ENCODE measurements at regions not wholly inside any gene's neighbourhood (a gene's known extent, or its start where the extent isn't known, plus 50 kb on each side); places are given as distances from the start of the nearest gene placed in this dataset.
"Not testable (repeated sequence)": the region's sequence is repeated elsewhere in the genome, so short reads cannot be mapped to it uniquely, and the experiment has no call there.

DNA sequence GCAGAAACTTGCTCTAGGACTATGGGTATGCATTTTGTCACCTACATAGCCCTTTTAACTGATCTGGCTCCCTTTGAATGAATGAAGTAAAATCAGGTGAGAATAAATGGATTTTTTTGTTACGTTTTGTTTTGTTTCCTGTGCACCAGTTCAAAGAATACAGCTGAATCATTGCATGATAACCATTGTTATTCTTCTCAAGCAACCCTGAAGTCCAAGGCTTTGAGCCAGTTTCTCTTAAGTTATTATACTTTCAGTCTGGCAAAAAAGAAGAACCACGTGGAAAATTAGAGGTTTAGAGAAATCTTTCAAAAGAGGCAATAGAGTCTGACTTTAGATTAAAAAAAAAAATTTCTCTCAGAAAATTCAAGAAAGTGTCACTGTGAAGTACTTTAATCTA, 398.6 kb upstream of the TECRL start:
- ChIA-PET CTCF (ENCODE audit: low intra/inter-chr PET ratio, low total read pairs) (no interaction called here), POLR2A (no interaction called here)
- TF ChIP-seq ZNF256 (CRISPR knock-in tag; conservative IDR thresholded peaks at IDR 0.05) (no peak), ZSCAN31 (CRISPR knock-in tag; IDR thresholded peaks at IDR 0.05; ENCODE audit: low read depth) (no peak), NFKB2 (CRISPR knock-in tag; IDR thresholded peaks at IDR 0.05; ENCODE audit: borderline replicate concordance) (no peak), PHB2 (IDR thresholded peaks at IDR 0.05; ENCODE audit: partially characterized antibody) (no peak)
- H2AFZ ChIP-seq (ENCODE audit: low read length), result no peak overlapping the region
- H3K4me3 ChIP-seq (replicated peaks in 1 of 3; ENCODE audit: insufficient read depth in 1 of 3, low read depth in 2 of 3, low read length in 3 of 3), result no peak overlapping the region
- no peak for FAIRE-seq
- H3K4me2 ChIP-seq (ENCODE audit: low read depth, low read length), result no peak overlapping the region
- H3K27ac ChIP-seq (ENCODE audit: extremely low read length, insufficient read depth, low read length), result no peak overlapping the region
- no peaks in the 10 kb centered on the region for H3K79me2 ChIP-seq (ENCODE audit: insufficient read depth, low read length)
- no peaks in the 10 kb centered on the region for H3K36me3 ChIP-seq (replicated peaks in 1 of 2; ENCODE audit: control insufficient read depth in 1 of 2, insufficient read depth in 2 of 2, low read length in 2 of 2)
- ATAC-seq, result no peak
- DNase-seq (ENCODE audit: low spot score), result no peak
- no peaks in the 10 kb centered on the region for H4K20me1 ChIP-seq (ENCODE audit: insufficient read depth, low read length)
- no peaks in the 10 kb centered on the region for H3K27me3 ChIP-seq (ENCODE audit: control insufficient read depth in 1 of 2, insufficient read depth in 2 of 2, low read length in 2 of 2)
- WGBS (ENCODE audit: low lambda C conversion rate), result 0% methylated on average over 2 of the region's 2 CpGs
- in situ Hi-C loops (cut with HindIII; ENCODE audit: extremely low pct_ligation_motif_present, low pct_unique_long_range_greater_than_20kb), result no loop called here
- no TSS peak for BruUV-seq (replicated peaks)
- intact Hi-C loops (cut with micrococcal nuclease; ENCODE audit: unreplicated experiment), result no loop called here
- no peaks in the 10 kb centered on the region for H3K9me3 ChIP-seq (ENCODE audit: low read length)
- no peaks in the 10 kb centered on the region for H3K4me1 ChIP-seq (ENCODE audit: insufficient read depth, low read length)
- no peak overlapping the region for H3K9ac ChIP-seq (ENCODE audit: insufficient read depth, low read depth, low read length)

DNA sequence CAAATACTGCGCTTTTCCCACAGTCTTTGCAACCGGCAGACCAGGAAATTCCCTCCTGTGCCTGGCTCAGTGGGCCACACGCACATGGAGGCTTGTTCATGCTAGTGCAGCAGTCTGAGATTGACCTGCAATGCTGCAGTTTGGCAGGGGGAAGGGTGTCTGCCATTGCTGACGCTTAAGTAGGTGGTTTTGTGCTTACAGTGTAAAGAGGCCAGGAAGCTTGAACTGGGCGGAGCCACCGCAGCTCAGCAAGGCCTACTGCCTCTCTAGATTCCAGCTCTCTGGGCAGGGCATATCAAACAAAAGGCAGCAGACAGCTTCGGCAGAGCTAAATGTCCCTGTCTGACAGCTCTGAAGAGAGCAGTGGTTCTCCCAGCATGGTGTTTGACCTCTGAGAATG, 390.5 kb upstream of the TECRL start:
- Histone ChIP-seq H3K27ac (ENCODE audit: extremely low read length, insufficient read depth, low read length) (no peak overlapping the region), H3K4me2 (ENCODE audit: low read depth, low read length) (no peak overlapping the region), H3K27me3 (ENCODE audit: control insufficient read depth in 1 of 2, insufficient read depth in 2 of 2, low read length in 2 of 2) (no peaks in the 10 kb centered on the region; a peak in 1 of 5 replicates), H3K9ac (ENCODE audit: insufficient read depth, low read depth, low read length) (no peak overlapping the region), H3K4me3 (replicated peaks in 1 of 3; ENCODE audit: insufficient read depth in 1 of 3, low read depth in 2 of 3, low read length in 3 of 3) (no peak overlapping the region), H3K9me3 (ENCODE audit: low read length) (no peaks in the 10 kb centered on the region), H3K4me1 (ENCODE audit: insufficient read depth, low read length) (no peaks in the 10 kb centered on the region), H4K20me1 (ENCODE audit: insufficient read depth, low read length) (no peaks in the 10 kb centered on the region), H3K36me3 (replicated peaks in 1 of 2; ENCODE audit: control insufficient read depth in 1 of 2, insufficient read depth in 2 of 2, low read length in 2 of 2) (no peaks in the 10 kb centered on the region), H3K79me2 (ENCODE audit: insufficient read depth, low read length) (no peaks in the 10 kb centered on the region), H2AFZ (ENCODE audit: low read length) (no peak overlapping the region)
- FAIRE-seq (no peak), DNase-seq (ENCODE audit: low spot score) (no peak), ATAC-seq (no peak)
- TF ChIP-seq, protein P1, sequence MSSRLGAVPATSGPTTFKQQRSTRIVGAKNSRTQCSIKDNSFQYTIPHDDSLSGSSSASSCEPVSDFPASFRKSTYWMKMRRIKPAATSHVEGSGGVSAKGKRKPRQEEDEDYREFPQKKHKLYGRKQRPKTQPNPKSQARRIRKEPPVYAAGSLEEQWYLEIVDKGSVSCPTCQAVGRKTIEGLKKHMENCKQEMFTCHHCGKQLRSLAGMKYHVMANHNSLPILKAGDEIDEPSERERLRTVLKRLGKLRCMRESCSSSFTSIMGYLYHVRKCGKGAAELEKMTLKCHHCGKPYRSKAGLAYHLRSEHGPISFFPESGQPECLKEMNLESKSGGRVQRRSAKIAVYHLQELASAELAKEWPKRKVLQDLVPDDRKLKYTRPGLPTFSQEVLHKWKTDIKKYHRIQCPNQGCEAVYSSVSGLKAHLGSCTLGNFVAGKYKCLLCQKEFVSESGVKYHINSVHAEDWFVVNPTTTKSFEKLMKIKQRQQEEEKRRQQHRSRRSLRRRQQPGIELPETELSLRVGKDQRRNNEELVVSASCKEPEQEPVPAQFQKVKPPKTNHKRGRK (CRISPR knock-in tag; IDR thresholded peaks at IDR 0.05), result no peak
- TF ChIP-seq, protein P2, sequence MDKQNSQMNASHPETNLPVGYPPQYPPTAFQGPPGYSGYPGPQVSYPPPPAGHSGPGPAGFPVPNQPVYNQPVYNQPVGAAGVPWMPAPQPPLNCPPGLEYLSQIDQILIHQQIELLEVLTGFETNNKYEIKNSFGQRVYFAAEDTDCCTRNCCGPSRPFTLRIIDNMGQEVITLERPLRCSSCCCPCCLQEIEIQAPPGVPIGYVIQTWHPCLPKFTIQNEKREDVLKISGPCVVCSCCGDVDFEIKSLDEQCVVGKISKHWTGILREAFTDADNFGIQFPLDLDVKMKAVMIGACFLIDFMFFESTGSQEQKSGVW (CRISPR knock-in tag; IDR thresholded peaks at IDR 0.05; ENCODE audit: borderline replicate concordance), result no peak
- TF ChIP-seq PLRG1 (conservative IDR thresholded peaks at IDR 0.05) (no peak), ZFY (CRISPR knock-in tag; IDR thresholded peaks at IDR 0.05) (no peak), RBFOX2 (IDR thresholded peaks at IDR 0.05; ENCODE audit: low read depth, low read length) (no peak), ZNF44 (CRISPR knock-in tag; IDR thresholded peaks at IDR 0.05) (no peak)
- intact Hi-C loops (cut with micrococcal nuclease; ENCODE audit: unreplicated experiment) (no loop called here), in situ Hi-C loops (cut with HindIII; ENCODE audit: extremely low pct_ligation_motif_present, low pct_unique_long_range_greater_than_20kb) (no loop called here)
- ChIA-PET CTCF (ENCODE audit: low intra/inter-chr PET ratio, low total read pairs) (no interaction called here), POLR2A (no interaction called here)
- BruUV-seq (replicated peaks), result no TSS peak
- WGBS (ENCODE audit: low lambda C conversion rate), result 6% methylated on average over 3 of the region's 7 CpGs

DNA sequence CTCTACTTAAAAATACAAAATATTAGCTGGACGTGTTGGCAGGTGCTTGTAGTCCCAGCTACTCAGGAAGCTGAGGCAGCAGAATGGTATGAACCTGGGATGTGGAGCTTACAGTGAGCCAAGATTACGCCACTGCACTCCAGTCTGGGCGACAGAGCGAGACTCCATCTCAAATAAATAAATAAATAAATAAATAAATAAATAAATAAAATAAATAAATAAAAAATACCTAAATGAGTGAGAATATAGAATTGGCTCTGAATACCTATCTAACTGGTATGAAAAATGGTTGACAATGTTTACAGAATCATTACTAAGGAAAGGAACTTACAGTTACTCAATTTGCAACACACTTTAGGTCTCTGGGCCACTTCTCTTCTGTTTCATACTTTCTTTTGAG, 389.6 kb upstream of the TECRL start:
- H3K4me1 ChIP-seq (ENCODE audit: insufficient read depth, low read length); H2AFZ ChIP-seq (ENCODE audit: low read length); H3K27ac ChIP-seq (ENCODE audit: extremely low read length, insufficient read depth, low read length); FAIRE-seq; H3K4me2 ChIP-seq (ENCODE audit: low read depth, low read length); CTCF ChIA-PET (ENCODE audit: low intra/inter-chr PET ratio, low total read pairs); H4K20me1 ChIP-seq (ENCODE audit: insufficient read depth, low read length); H3K4me3 ChIP-seq (replicated peaks in 1 of 3; ENCODE audit: insufficient read depth in 1 of 3, low read depth in 2 of 3, low read length in 3 of 3); H3K27me3 ChIP-seq (ENCODE audit: control insufficient read depth in 1 of 2, insufficient read depth in 2 of 2, low read length in 2 of 2); H3K9me3 ChIP-seq (ENCODE audit: low read length); BruUV-seq (replicated peaks); DNase-seq (ENCODE audit: low spot score); H3K9ac ChIP-seq (ENCODE audit: insufficient read depth, low read depth, low read length); H3K79me2 ChIP-seq (ENCODE audit: insufficient read depth, low read length); in situ Hi-C loops (cut with HindIII; ENCODE audit: extremely low pct_ligation_motif_present, low pct_unique_long_range_greater_than_20kb); intact Hi-C loops (cut with micrococcal nuclease; ENCODE audit: unreplicated experiment); ATAC-seq; POLR2A ChIA-PET; H3K36me3 ChIP-seq (replicated peaks in 1 of 2; ENCODE audit: control insufficient read depth in 1 of 2, insufficient read depth in 2 of 2, low read length in 2 of 2): not testable (repeated sequence)
- WGBS (ENCODE audit: low lambda C conversion rate), result 21% methylated on average over 4 of the region's 4 CpGs

Measured in HepG2 (cell line).